HEK293 (cell line): ENCODE measurements at regions not wholly inside any gene's neighbourhood (a gene's known extent, or its start where the extent isn't known, plus 50 kb on each side); places are given as distances from the start of the nearest gene placed in this dataset.

Experiments
- CTCF ChIP-seq: fragments of 450-650 bp; formaldehyde crosslinking; IDR thresholded peaks from 2 replicates; pipeline ENCODE4 v1.5.1; 2016; ENCODE audit warnings: missing biosample characterization, missing genetic modification characterization
- ELK4 ChIP-seq: IDR thresholded peaks from 2 replicates; pipeline ENCODE4 v1.6.1; 2011; ENCODE audit warnings: mild to moderate bottlenecking, low read depth, low read length, borderline replicate concordance
- HOXA7 ChIP-seq: sonication (generic); formaldehyde crosslinking; IDR thresholded peaks from 2 replicates; pipeline ENCODE4 v1.8.1; 2022; ENCODE audit warnings: missing genetic modification reagents, borderline replicate concordance
- KLF16 ChIP-seq: fragments of 450-650 bp; formaldehyde crosslinking; IDR thresholded peaks from 2 replicates; pipeline ENCODE4 v1.5.1; 2017; ENCODE audit warnings: missing biosample characterization, missing genetic modification characterization
- ZBTB7A ChIP-seq: fragments of 450-650 bp; formaldehyde crosslinking; IDR thresholded peaks from 2 replicates; pipeline ENCODE4 v1.5.1; 2016; ENCODE audit warnings: low read depth, missing biosample characterization, missing genetic modification characterization
- ZNF121 ChIP-seq: fragments of 450-650 bp; formaldehyde crosslinking; IDR thresholded peaks from 2 replicates; pipeline ENCODE4 v1.5.1; 2016; ENCODE audit warnings: missing biosample characterization, missing genetic modification characterization
- ZNF157 ChIP-seq: fragments of 450-650 bp; formaldehyde crosslinking; IDR thresholded peaks from 2 replicates; pipeline ENCODE4 v1.5.1; 2016; ENCODE audit warnings: missing biosample characterization, missing genetic modification characterization
- ZNF404 ChIP-seq: fragments of 450-650 bp; formaldehyde crosslinking; IDR thresholded peaks from 2 replicates; pipeline ENCODE4 v1.5.1; 2017; ENCODE audit warnings: missing biosample characterization, missing genetic modification characterization
- ZNF560 ChIP-seq: fragments of 450-650 bp; formaldehyde crosslinking; IDR thresholded peaks from 2 replicates; pipeline ENCODE4 v1.5.1; 2017; ENCODE audit warnings: missing biosample characterization, missing genetic modification characterization, borderline replicate concordance
- ZNF585B ChIP-seq: fragments of 450-650 bp; formaldehyde crosslinking; IDR thresholded peaks from 2 replicates; pipeline ENCODE4 v1.5.1; 2016; ENCODE audit warnings: missing biosample characterization, missing genetic modification characterization
- ZNF629 ChIP-seq: fragments of 450-650 bp; formaldehyde crosslinking; IDR thresholded peaks from 2 replicates; pipeline ENCODE4 v1.5.1; 2017; ENCODE audit warnings: missing biosample characterization, missing genetic modification characterization

- TF ChIP-seq ZNF560 (tag by site-specific recombination), result no peak
- TF ChIP-seq ELK4, result no peak
- TF ChIP-seq ZNF404, result no peak
- TF ChIP-seq KLF16 (tag by site-specific recombination), result no peak
- TF ChIP-seq HOXA7 (CRISPR knock-in tag), result no peak
- TF ChIP-seq CTCF, result no peak
- TF ChIP-seq ZNF121 (tag by site-specific recombination), result no peak
- no peak for TF ChIP-seq ZBTB7A (tag by site-specific recombination)
- no peak for TF ChIP-seq ZNF629 (tag by site-specific recombination)
- TF ChIP-seq ZNF157 (tag by site-specific recombination), result no peak
- TF ChIP-seq ZNF585B (tag by site-specific recombination), result no peak
Measured at GRCh38 chr12:123069436-123070266, 81.2 kb downstream of the PITPNM2 start.
